ENCODE measurements at regions not wholly inside any gene's neighbourhood (a gene's known extent, or its start where the extent isn't known, plus 50 kb on each side); places are given as distances from the start of the nearest gene placed in this dataset.

DNA sequence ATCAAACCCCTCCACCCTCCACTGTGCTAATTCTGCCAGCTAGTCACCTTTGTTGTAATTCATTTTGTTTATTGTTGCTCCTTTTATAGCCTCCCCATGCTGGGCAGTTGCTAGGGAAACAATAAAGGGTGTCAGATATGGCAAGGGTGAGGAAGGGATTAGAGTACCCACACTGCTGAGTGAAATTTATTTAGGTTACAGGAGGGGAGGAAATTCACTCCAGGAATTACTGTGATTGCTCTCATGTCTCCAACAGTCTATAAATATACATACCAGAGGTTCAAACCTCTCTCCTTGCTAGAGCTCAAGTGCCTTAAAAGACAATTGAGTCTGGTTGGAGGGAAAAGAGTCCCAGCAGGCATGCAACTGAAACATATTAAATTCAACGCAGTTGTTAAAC, 90.6 kb upstream of the ADGRF1 start:
- Mint-ChIP-seq H3K4me3 (no peak overlapping the region), H3K27me3 (ENCODE audit: low read depth) (no peaks in the 10 kb centered on the region), H3K36me3 (ENCODE audit: low read depth) (no peaks in the 10 kb centered on the region), H3K4me1 (peaks cover 18% of the 10 kb centered on the region), H3K27ac (ENCODE audit: unreplicated experiment) (no peak overlapping the region), H3K9me3 (no peaks in the 10 kb centered on the region)
- DNase-seq (ENCODE audit: low read depth, low spot score) = no peak
- TF ChIP-seq, protein P1, sequence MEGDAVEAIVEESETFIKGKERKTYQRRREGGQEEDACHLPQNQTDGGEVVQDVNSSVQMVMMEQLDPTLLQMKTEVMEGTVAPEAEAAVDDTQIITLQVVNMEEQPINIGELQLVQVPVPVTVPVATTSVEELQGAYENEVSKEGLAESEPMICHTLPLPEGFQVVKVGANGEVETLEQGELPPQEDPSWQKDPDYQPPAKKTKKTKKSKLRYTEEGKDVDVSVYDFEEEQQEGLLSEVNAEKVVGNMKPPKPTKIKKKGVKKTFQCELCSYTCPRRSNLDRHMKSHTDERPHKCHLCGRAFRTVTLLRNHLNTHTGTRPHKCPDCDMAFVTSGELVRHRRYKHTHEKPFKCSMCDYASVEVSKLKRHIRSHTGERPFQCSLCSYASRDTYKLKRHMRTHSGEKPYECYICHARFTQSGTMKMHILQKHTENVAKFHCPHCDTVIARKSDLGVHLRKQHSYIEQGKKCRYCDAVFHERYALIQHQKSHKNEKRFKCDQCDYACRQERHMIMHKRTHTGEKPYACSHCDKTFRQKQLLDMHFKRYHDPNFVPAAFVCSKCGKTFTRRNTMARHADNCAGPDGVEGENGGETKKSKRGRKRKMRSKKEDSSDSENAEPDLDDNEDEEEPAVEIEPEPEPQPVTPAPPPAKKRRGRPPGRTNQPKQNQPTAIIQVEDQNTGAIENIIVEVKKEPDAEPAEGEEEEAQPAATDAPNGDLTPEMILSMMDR (conservative IDR thresholded peaks at IDR 0.05) = no peak

DNA sequence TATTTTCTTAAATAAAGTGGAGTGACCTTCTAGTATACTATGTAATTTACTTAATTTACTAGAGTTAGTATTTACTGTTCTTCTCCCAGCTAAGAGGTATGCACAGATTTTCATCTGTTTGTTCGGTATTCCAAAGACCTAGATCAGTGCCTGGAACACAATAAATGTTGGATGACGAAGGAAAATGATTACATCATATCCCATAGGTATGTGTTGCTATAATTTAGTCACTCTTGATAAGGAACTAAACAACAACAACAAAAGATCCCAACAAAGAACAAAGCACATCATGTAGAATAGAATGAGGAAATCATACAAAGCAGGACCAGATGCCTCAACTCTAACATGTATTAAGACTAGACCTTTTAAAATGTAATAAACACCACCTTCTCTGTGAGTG, 89.6 kb upstream of the ADGRF1 start:
- TF ChIP-seq, protein P1 (conservative IDR thresholded peaks at IDR 0.05) = no peak
- Mint-ChIP-seq H3K27ac (ENCODE audit: unreplicated experiment) (no peak overlapping the region), H3K4me3 (no peak overlapping the region), H3K4me1 (peaks cover 25% of the 10 kb centered on the region), H3K9me3 (no peaks in the 10 kb centered on the region), H3K27me3 (ENCODE audit: low read depth) (no peaks in the 10 kb centered on the region), H3K36me3 (ENCODE audit: low read depth) (no peaks in the 10 kb centered on the region)
- no peak for DNase-seq (ENCODE audit: low read depth, low spot score)

DNA sequence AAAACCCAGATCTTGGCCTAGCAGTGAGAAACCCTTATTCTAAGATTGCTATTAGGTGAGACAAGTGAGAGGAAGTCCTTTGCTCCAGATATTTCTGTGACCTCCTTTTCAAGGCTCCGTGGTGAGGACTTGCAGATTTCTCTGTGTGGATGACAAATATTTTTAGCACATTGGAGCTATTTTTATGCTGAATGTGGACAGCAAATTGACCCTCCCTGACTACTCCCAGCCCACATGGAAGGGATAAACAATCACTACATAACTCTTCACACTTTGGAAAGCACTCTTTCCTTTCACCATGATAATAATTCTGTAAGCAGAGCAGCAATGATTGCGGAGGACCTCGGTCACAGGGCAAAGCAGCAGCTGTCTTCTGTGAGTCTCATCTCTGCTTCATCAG, 88.0 kb upstream of the ADGRF1 start:
- no peak overlapping the region for H3K27ac Mint-ChIP-seq (ENCODE audit: unreplicated experiment)
- H3K4me1 Mint-ChIP-seq = peaks cover 25% of the 10 kb centered on the region
- DNase-seq (ENCODE audit: low read depth, low spot score) = no peak
- TF ChIP-seq, protein P1 (conservative IDR thresholded peaks at IDR 0.05) = no peak
- H3K9me3 Mint-ChIP-seq = no peaks in the 10 kb centered on the region
- H3K36me3 Mint-ChIP-seq (ENCODE audit: low read depth) = no peaks in the 10 kb centered on the region
- no peaks in the 10 kb centered on the region for H3K27me3 Mint-ChIP-seq (ENCODE audit: low read depth)
- H3K4me3 Mint-ChIP-seq = no peak overlapping the region

DNA sequence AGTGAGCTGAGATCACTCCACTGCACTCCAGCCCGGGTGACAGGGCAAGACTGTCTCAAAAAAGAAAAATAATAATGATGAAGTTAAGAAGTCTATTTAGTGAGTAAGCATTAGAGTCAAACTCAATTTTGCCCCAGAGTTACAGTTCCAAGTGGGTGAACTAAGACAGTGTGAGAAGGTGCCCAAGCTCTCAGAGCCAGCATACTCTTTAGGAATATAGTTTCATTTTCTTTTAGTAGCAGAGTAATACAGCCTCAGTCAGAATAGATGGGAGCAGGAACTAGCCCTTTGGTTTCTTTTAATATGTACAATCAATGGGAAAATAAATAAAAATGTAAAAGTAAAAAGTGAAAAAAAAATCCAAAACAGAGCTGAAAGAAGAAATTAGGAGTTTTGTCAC, 87.0 kb upstream of the ADGRF1 start:
- Mint-ChIP-seq H3K27me3 (ENCODE audit: low read depth) (no peaks in the 10 kb centered on the region), H3K9me3 (no peaks in the 10 kb centered on the region), H3K36me3 (ENCODE audit: low read depth) (no peaks in the 10 kb centered on the region), H3K4me3 (no peak overlapping the region), H3K4me1 (peaks cover 19% of the 10 kb centered on the region), H3K27ac (ENCODE audit: unreplicated experiment) (no peak overlapping the region)
- DNase-seq (ENCODE audit: low read depth, low spot score) = no peak
- TF ChIP-seq, protein P1 (conservative IDR thresholded peaks at IDR 0.05) = no peak

DNA sequence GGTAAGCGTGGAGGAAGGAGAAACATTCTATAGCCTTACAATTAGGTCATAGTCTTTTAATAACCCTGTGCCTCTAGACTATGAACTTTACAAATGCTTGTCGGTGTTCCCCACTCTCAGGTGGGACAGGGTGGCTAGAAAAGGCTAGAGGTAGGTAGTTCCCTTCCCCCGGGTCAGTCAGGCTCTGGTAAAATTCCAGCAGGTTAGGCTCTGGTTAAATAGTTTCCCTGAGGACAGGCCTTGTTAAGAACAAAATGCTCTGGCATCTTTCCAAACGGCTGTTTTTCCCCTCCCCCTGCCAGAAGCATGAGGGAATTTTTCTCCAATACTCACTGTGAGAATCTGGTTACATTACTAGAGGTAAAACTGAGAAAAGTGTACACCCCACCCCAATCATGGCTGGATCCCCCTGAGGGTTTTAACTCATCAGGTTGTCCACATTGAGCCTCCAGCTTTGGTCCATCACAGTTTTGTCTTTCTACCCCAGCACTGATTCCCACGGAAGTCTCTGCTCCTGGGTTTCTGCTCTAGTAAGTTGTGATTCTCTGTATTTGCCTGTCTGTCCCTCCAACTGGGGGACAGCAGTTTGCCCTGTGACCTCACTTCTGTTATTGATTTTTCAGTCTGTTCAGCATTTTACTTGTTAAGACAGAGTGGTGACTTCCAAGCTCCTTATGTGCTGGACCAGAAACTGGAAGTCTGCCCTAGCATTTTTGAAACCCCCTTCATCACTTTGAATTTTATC, 84.7 kb upstream of the ADGRF1 start:
- H3K4me1 Mint-ChIP-seq = peaks cover 9% of the 10 kb centered on the region
- no peaks in the 10 kb centered on the region for H3K9me3 Mint-ChIP-seq
- no peak overlapping the region for H3K27ac Mint-ChIP-seq (ENCODE audit: unreplicated experiment)
- no peak overlapping the region for H3K4me3 Mint-ChIP-seq
- no peak for DNase-seq (ENCODE audit: low read depth, low spot score)
- TF ChIP-seq, protein P1 (conservative IDR thresholded peaks at IDR 0.05) = no peak
- H3K36me3 Mint-ChIP-seq (ENCODE audit: low read depth) = no peaks in the 10 kb centered on the region
- no peaks in the 10 kb centered on the region for H3K27me3 Mint-ChIP-seq (ENCODE audit: low read depth)
